ENCODE measurements at regions not wholly inside any gene's neighbourhood (a gene's known extent, or its start where the extent isn't known, plus 50 kb on each side); places are given as distances from the start of the nearest gene placed in this dataset.

DNA sequence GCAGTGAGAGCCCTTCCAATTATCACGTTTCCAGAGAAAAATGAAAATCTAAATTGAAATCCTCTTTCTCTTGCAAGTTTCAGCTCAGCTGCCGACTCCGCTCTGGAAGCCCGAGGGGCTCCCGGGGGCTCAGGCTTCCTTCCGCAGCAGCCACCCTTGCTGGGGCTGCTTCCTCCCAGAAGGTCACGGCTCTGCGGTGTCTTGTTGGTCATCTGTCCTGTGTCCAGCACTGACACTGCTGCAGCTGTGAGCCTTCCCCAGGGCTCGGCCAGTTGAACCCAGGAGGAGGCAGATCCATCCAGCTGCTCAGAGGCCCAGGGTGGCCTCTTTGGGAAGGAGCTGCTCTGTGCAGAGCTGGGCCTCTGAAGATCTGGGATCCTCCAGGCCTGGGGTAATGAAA, 1337.2 kb downstream of the TBC1D22A start:
- TF ChIP-seq, protein P1, sequence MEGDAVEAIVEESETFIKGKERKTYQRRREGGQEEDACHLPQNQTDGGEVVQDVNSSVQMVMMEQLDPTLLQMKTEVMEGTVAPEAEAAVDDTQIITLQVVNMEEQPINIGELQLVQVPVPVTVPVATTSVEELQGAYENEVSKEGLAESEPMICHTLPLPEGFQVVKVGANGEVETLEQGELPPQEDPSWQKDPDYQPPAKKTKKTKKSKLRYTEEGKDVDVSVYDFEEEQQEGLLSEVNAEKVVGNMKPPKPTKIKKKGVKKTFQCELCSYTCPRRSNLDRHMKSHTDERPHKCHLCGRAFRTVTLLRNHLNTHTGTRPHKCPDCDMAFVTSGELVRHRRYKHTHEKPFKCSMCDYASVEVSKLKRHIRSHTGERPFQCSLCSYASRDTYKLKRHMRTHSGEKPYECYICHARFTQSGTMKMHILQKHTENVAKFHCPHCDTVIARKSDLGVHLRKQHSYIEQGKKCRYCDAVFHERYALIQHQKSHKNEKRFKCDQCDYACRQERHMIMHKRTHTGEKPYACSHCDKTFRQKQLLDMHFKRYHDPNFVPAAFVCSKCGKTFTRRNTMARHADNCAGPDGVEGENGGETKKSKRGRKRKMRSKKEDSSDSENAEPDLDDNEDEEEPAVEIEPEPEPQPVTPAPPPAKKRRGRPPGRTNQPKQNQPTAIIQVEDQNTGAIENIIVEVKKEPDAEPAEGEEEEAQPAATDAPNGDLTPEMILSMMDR (IDR thresholded peaks at IDR 0.05; ENCODE audit: low read length): no peak
- TF ChIP-seq EZH2 (optimal IDR thresholded peaks at IDR 0.05; ENCODE audit: low read depth, low read length) (no peak), EZH2phosphoT487 (IDR thresholded peaks at IDR 0.05; ENCODE audit: low read length) (no peak)

Data from MM.1S (cell line).